ENCODE measurements at regions not wholly inside any gene's neighbourhood (a gene's known extent, or its start where the extent isn't known, plus 50 kb on each side); places are given as distances from the start of the nearest gene placed in this dataset.

DNA sequence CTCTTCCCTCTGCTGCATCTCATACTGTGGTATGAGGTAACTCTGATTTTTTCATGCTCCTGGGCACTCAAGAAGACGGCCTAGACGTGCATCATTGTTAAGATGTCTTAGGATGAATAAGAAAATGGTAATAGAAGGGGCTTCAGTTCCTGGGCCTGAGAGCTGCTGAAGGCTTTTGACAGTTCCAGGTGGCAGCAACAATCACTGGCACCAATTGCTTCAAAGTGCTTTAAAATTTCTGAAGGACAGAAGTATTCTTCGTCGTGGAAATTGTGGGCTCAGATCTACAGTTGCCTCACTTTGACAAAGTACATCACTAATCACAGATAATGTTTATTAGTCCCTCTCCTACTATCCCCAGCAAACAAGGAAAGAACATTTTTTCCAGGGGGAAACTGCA is 536.6 kb upstream of the CAMK1G start:
- DNase-seq: no peak

DNA sequence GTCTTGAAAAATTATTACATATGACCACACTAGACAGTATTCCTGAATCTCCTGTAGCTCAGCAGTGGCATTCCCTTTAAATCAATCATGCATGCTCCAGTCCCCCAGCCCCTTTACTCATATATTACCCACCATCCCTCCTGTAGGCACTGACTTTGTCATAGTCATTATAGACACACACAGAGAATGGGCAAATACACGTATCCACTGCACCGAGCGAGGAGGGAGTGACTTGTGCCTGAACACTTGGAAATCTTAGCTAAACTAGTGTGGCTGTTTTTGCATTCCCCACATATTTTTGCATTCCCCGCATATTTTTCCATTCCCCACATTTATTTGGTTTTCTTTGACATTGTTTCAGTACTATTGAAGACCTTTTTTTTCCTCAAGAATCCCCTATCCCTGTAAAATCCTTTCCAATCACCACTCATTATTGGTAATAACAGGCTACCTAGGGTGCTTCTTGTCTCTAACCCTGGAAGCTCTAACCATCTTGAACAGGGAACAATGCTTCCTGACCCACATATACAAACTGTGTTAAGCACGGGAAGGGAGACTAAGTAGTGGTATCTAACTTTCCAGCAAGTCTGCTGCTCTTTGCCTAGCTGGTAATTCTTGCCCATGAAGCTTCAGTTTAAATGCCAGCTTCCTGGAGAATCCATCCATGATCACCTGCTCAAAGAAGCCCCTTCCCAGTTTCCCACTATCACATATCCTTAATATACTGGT is 534.4 kb upstream of the CAMK1G start:
- DNase-seq: no peak

DNA sequence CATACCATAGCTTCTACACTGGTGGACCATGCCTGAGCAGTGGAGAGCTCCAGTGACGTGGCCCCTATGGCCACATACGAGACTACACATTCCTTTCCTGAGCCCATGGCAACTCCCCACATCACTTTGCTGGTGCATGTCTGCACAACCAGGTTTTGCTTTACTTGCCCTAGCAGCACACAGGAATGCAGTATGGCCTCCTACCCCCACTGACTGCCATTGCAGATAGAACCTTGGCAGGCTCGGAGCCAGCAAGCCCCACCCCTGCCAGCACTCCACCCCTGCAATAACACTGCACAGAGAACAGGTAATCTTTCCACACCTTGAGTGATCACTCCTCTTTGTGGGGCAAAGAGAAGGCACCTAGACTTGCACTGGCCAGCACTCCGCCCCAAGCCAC is 531.9 kb upstream of the CAMK1G start:
- DNase-seq: no peak

DNA sequence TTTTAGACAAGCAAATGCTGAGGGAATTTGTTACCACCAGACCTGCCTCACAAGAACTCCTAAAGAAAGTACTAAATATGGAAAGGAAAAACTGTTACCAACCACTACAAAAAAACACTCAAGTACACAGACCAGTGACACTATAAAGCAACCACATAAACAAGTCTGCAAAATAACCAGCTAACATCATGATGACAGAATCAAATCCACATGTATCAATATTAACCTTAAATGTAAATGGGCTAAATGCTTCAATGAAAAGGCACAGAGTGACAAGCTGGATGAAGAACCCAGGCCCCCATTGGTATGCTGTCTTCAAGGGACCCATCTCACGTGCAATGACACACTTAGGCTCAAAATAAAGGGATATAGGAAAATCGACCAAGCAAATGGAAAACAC is 529.9 kb upstream of the CAMK1G start:
- no peak for DNase-seq

DNA sequence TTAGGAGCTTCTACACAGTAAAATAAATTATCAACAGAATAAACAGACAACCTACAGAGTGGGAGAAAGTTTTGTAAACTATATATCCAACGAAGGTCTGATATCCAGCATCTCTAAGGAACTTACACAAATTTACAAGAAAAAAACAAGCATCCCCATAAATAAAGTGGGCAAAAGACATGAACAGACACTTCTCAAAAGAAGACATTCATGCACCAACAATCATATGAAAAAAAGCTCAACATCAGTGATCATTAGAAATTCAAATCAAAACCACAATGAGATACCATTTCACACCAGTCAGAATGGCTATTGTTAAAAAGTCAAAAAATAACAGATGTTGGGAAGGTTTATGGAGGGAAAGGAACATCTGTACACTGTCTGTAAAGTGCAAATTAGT is 526.4 kb upstream of the CAMK1G start:
- no peak for DNase-seq

DNA sequence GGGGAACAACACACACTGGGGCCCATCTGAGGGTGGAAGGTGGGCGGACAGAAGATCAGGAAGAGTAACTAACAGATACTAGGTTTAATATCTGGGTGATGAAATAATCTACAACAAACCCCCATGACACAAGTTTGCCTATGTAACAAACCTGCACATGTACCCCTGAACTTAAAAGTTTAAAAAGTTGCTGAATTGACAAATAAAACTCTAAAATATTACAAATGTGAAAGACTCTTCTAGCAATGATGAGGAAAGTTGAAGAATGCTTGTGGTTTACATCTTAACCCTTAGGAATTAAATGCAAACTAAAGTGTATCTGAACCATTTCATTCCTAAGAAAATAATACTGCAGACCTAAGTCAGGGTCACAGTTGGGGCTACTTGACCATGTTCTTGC is 525.6 kb upstream of the CAMK1G start:
- no peak for DNase-seq

DNA sequence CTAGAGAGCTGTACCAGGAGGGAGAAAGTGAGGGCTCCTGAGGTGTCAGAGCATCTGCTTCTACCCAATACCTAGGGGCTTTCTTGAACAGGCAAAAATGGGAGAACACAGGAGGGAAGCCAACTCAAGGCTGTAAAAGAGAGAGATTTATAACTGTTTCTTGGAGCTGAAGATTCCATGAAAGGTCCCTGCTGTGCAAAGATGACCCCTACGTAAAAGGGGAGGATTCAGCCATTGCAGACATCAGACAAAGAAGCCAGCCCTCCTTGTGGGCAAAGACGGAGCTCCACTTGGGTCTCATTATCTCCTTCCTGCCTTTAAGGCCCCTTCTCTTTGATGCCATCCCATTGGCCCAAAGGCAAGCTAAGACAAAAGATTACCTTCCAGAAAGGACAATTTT is 524.1 kb upstream of the CAMK1G start:
- DNase-seq: no peak

DNA sequence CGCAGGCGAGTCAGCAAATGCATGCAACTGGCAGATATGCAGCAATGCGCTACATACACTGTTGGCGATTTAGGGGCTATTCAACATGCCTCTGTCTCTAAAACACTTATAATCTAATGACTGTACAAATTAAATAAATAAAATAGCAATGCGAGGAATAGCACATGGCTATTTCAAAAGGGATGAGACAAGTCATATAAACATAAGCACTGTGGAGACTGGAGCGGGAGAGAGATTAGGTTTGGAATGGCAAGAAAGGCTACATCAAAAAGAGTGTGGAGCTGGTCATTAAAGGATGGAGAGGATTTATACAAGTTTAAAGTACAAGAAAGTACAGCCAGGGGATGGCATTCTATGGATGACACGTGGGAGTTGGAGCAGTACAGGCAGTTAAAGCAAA is 523.5 kb upstream of the CAMK1G start:
- no peak for DNase-seq

DNA sequence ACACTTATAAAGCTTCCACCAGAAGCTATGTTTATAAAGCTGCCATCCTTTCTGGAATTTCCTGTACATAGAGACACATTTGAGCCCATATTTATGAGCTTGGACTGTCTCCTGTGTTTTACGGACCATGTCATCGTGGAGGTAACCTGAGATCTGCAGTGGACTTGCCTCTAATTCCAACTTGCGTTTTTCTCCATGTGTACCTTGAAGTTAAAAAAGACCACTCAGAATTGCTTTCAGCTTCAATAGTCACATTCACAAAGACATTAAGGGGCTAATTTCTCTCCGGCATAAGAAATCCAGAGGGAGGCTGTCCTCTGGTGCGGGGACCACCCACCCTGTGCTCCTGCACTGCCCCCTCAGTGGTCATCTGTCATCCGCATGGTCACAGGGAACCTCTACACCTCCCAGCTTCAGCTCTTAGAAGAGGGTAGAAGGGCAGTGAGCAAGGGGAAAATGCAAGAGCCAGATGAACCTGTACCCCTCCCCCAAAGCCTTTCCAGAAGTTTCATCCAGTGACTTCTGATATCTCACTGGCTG is 521.4 kb upstream of the CAMK1G start:
- no peak for DNase-seq

DNA sequence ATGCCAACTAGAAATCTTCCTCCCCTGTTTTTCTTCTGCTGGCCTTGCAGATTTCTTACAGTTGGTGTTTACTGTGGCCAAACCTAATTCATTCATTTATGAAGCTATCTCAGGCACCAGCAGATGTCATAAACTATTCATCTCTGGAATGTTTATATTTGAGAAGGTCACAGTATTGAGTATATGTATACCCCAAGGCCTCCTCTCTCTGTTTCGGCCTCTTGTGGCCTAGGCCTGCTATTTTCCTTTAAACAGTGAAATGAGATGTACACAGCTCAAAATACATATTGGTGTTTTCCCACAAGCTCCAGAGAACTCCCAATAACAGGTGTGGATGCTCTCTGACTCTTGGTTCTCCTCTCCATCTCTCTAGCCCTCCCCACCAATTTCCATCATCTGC is 520.7 kb upstream of the CAMK1G start:
- DNase-seq: no peak

DNA sequence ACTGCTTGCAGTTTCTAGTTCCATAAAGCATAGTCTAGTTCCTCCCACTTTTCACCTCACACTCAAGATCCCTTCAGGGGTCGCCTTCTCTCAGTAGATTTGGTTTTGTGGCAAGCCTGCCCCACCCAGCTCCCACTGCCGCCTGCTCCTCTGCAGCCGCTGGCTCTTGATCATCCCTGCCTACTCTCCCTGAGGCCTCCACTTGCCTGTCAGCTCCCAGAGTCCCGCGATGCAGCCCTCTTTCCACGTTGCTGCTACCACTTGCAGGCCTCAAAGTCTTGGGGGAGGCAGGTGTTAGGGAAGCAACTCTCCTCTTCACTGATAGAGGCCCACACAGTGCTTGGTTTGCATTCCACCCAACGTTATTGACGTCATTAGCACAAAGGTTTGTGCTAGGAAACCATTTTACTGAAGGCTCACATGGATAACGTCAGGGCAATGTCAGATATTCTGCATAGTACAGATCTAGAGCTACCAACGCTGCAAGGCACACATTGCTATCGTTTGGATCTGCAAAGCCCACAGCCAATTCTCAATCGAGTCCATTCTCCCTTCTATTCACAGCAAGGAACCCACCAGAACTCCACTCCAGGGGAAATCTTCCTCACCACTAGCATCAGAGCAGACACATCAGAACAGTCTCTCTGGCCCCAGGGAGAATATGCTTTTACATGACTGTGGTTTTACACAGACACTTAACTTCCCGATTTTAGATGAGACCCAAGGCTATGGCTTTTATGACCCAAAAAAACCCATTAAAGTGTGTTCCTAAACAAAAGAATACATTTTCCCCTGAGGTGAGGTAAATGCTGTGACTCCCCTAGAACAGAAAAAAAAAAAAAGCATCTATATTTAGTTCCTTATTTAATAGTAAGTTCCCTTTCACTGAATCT is 519.5 kb upstream of the CAMK1G start:
- DNase-seq: peak; percentile 12

DNA sequence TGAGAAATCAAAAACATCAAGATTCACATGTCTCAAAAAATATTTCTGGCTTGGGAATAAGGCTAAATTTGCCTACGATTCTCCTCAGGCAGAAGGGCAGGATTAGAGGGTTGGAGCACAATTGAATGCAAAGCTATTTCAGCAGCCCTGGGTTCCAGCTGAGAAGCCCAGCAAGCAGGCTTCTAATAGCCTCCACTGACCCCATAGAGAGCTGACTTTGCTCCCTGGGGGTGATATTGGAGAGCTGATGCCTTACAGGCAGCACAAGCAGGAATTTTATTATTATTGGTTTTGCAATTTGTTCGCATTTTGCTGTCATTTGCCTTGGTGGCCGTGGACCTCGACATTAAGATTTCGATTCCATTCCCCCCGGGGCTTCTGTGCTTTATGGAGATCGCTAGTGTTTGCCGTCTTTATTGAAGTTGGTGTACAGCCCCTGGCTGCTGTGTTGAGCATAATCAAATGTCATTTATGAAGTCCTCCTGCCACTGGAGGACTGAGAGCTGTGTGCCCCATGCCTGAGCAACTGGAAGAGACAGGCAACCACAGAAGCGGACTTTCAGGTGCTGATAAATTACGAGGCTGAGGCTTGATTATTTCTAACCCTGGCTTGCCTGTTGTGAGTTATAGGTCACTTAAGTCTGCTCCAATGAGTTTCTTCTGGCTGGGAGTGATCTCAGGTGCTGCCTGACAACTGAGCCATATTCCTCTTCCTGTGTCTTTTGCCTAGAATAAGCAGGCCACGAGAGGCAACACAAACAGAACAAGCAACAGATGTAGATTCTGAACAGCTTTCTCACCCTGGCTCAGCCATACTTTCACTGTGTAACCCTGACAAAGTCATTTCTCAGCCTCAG is 518.4 kb upstream of the CAMK1G start:
- DNase-seq: no peak

DNA sequence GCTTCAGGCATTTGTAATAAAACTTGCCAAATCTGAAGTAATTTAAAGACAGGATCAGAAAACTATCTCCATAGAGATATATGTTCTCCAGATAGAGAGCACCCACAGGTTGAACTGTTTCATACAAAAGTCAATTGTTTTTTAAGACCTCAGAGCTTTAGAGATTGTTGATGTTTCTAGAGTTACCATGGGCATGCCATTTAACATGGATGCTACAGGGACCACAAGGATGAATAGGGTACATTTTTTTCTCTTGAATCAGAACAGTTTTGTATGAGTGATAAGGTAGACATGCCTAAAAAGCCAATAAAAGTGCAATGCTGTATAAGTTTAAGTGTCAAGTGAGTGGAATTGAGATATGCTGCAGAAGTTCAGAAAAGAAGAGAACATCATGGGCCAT is 511.0 kb upstream of the CAMK1G start:
- DNase-seq: no peak

DNA sequence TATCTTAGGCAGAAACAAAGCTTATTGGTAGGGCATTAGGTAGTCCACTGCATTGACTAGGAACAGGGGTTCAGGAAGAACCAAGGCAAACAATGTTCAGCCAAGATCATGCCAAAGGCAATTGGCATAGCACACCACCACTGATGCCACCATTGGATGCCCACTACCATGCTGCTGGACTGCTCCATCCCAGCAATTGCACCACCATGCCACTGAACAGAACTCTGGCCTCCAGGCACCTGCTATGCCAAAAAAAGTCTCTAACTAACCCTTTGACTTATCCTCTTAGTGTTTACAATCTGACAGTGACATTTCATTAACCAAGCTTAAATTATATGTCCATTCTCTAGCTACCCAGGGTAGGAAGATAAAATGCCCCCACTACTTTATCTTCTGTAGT is 509.6 kb upstream of the CAMK1G start:
- no peak for DNase-seq

DNA sequence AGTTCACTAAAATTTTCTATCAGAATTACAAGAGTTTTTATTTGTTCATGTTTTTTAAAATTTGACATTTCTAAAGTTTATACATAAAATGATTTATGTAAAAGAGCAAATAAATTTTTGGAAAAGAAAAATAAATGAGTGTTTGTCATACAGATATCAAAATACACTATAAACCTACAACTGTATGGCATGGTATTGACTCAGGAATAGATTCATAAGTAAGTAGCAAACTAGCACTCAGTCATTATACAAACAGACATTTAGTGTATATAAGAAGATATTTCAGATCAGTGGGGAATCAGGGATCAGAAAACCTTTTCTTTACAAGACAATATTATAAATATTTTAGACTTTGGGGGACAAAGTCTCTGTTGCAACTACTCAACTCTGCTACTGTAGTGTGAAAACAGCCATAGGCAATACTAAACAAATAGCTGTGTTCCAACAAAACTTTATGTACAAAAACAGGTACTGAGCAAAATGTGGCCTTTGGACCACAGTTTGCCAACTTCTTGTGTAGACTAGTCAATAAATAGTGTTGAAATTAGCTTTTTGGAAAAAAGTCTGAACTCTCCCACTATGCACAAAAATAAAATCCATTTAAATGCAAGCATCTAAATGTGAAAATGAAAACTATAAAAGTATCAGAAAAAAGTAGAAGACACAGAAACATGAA is 508.8 kb upstream of the CAMK1G start:
- no peak for DNase-seq

DNA sequence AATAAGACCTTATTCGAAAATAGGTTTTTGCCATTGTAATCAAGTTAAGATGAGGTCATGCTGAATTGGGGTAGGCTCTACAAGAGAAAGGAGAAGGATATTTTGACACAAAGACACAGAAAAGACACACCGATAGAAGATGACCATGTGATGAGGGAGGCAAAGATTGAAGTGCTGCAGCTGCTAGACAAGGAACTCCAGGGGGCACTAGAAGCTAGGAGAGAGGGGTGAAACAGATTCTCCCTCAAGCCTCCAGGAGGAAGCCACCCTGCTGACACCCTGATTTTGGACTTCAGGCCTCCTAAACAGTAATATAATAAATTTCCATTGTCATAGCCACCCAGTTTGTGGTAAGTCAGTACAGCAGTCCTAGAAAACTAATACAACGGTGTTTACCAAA is 506.8 kb upstream of the CAMK1G start:
- no peak for DNase-seq

DNA sequence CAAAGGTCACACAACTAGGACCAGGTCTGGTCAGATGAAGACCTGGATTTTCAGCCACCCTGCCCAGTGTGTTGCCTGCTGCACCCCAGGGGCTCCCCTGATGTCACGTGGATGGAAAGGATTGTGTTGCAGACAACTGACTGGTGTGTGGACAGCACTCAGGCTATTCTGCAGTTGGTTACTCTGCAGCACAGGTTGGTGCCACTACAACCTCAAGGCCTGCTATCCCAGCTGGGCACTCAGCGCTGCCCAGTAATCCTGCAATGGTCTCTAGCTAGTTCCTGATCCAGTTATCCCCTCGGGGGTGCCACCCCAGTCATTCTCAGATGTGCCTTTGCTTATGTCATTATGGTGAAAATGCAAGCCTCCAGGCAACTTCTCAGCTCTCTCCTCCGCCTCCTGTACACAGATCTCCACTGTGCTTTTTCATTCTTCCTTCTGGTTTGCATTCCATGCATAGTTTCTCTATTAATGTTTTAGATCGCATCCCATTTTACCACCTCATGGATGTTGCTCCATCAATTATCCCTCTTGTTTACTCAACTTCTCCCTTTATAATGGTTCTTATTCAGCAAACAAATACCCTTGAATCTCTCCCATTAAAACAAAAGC is 503.2 kb upstream of the CAMK1G start:
- no peak for DNase-seq

DNA sequence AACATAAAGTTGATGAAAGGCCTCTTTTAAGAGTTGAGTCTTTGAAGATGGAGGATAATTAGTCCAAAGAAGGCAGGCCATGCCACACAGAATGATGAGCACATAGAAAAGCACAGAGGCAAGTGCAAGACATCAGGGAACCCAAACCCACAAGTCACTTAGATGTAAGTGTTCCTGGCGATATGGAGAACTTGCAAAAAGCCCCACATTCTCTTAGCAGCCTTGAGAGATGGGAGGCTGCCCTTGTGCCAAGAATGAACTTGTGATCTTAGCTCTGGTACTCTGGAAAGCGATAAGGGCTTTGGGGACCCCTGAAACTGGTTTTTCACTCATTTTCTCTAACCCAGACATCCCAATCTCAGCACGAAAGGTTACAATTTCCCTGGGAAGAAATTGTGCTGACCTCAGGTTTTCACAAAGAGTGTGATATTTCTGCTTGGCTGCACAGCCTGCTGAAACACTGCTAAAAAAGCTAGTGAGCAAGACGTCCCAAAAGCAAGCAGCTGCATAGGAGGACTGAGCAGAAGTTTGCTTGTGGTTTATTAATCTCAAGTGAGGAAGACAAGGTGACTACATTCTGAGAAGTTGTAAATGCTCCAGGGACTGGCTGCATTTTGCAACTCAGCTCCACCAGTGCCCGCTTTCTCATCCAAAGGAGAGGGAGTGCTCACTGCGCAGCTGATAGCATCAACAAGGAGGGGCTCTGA is 496.9 kb upstream of the CAMK1G start:
- no peak for DNase-seq

DNA sequence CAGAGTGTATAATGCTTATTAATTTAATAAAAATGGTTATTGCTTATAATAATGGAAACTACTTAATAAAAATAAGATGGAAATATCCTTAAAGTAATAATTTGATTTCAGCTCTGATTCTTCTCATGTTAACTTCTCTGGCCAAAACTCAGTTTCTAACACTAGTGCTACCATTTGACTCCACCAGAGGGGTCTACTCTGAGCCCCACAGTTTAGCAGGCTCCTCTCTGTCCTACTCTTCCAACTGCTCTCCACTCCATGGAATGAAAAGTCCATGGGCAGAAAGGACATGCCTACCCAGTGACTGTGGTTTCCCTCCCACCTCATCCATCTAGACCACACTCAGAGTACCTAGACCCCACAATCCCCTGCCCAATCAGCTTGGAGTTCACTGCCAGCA is 489.1 kb upstream of the CAMK1G start:
- no peak for DNase-seq

DNA sequence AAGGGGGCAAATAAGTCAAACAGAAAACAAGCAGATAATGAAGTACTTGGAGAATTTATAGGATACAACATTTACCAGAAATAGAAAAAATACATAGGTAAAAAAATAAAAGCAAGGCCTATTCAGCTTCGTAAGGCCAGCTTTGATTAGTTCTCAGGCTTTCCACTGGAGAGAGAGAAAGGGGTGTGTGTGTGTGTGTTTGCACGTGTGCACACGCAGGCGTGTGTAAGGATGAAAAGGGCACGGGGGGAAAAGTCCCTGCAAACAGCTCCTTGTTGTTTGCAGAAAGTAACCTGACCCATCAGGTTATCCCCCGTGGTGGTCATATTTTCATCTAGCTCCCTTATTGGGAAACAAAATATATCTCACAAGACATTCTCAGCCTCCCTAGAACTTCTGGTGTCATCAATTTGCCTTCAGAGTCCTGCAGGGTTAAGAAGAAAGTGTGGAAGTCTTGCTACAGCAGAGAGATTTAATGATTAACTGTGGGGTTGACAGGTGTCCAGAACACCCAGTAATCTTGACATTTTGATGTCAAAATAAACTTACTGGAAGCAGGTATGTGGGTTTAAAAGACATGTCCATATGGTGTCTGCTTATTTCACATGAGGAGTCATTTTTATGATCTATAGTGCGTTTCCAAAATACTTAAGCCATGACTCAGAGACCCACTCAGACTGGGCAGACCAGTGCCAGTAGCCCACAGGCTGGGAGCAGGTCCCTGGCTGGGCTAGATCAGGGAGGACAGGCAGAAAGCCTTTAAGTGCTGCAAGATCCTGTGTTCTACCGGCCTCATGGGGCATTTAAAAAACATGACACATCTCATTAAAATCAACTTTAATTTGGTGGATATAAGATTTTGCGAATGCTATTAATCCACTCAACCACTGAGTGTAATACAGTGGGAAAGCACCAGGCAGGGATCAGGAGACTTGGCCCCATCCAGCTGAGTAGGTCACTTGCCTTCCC is 487.6 kb upstream of the CAMK1G start:
- DNase-seq: no peak

Measured in MV-4-11 (cell line).